Neural cell (in vitro differentiated cells): ENCODE measurements at regions not wholly inside any gene's neighbourhood (a gene's known extent, or its start where the extent isn't known, plus 50 kb on each side); places are given as distances from the start of the nearest gene placed in this dataset.

Source experiments
- H2AFZ ChIP-seq: fragments of 200-600, 300-800 bp; sonication (generic), shearing (Covaris generic); 2 replicates; pipeline ENCODE4 v1.6.0; 2014; ENCODE audit warnings: low read depth, mild to moderate bottlenecking, antibody characterized with exemption, low read length, moderate library complexity
- H3F3A ChIP-seq: fragments of 200-600 bp; shearing (Covaris generic); 2 replicates; pipeline ENCODE4 v1.6.1; 2016; ENCODE audit warnings: mild to moderate bottlenecking, moderate library complexity, mixed read lengths, antibody characterized with exemption, low read length; ENCODE audit not compliant: insufficient read depth, poor library complexity, severe bottlenecking
- H3K27ac ChIP-seq: fragments of 200-600, 300-800 bp; sonication (generic), shearing (Covaris generic); 2 replicates; pipeline ENCODE4 v1.5.1; 2014; ENCODE audit warnings: mild to moderate bottlenecking, low read length, moderate library complexity
- H3K27me3 ChIP-seq: fragments of 300-800, 200-600 bp; sonication (generic), shearing (Covaris generic); 2 replicates; pipeline ENCODE4 v1.6.0; 2014; ENCODE audit warnings: mild to moderate bottlenecking, low read depth, low read length, moderate library complexity; ENCODE audit not compliant: insufficient read depth
- H3K36me3 ChIP-seq: fragments of 300-800, 200-600 bp; sonication (generic), shearing (Covaris generic); 2 replicates; pipeline ENCODE4 v1.5.1; 2014; ENCODE audit warnings: mild to moderate bottlenecking, antibody characterized with exemption, low read length, moderate library complexity; ENCODE audit not compliant: insufficient read depth
- H3K4me2 ChIP-seq: fragments of 300-800, 200-600 bp; sonication (generic), shearing (Covaris generic); 2 replicates; pipeline ENCODE4 v1.6.0; 2014; ENCODE audit warnings: mild to moderate bottlenecking, low read length
- H3K4me3 ChIP-seq: fragments of 300-800, 200-600 bp; sonication (generic), shearing (Covaris generic); 2 replicates; pipeline ENCODE4 v1.5.1; 2014; ENCODE audit warnings: mild to moderate bottlenecking, low read length, moderate library complexity
- H3K79me2 ChIP-seq: fragments of 200-600 bp; shearing (Covaris generic); replicated peaks from 2 replicates; pipeline ENCODE4 v1.6.0; 2014; ENCODE audit warnings: mild to moderate bottlenecking, low read length, moderate library complexity; ENCODE audit not compliant: insufficient read depth
- H3K9ac ChIP-seq: fragments of 300-800, 200-600 bp; sonication (generic), shearing (Covaris generic); 2 replicates; pipeline ENCODE4 v1.6.1; 2016; ENCODE audit warnings: mild to moderate bottlenecking, low read length, mixed read lengths
- H3K9me2 ChIP-seq: fragments of 200-600 bp; shearing (Covaris generic); 2 replicates; pipeline ENCODE4 v1.6.1; 2016; ENCODE audit warnings: mild to moderate bottlenecking, low read length, mixed read lengths; ENCODE audit not compliant: insufficient read depth
- H3K9me3 ChIP-seq: fragments of 200-600, 300-800 bp; sonication (generic), shearing (Covaris generic); 2 replicates; pipeline ENCODE4 v1.6.1; 2016; ENCODE audit warnings: mild to moderate bottlenecking, mixed run types, low read length, moderate library complexity, mixed read lengths
- H4K20me1 ChIP-seq: fragments of 200-600 bp; shearing (Covaris generic); 2 replicates; pipeline ENCODE4 v1.6.1; 2016; ENCODE audit warnings: mild to moderate bottlenecking, mixed run types; ENCODE audit not compliant: insufficient read depth
- CTCF ChIP-seq: fragments of 450-650 bp; IDR thresholded peaks from 2 replicates; pipeline ENCODE4 v1.5.1; 2014; ENCODE audit warnings: antibody characterized with exemption, mild to moderate bottlenecking, moderate library complexity; ENCODE audit not compliant: poor library complexity, severe bottlenecking
- EP300 ChIP-seq: fragments of 450-650 bp; conservative IDR thresholded peaks from 2 replicates; pipeline ENCODE4 v1.6.1; 2014; ENCODE audit warnings: antibody characterized with exemption, mild to moderate bottlenecking, moderate library complexity; ENCODE audit not compliant: poor library complexity, severe bottlenecking
- EZH2 ChIP-seq: fragments of 200-600, 300-800 bp; shearing (Covaris generic), sonication (generic); IDR thresholded peaks from 2 replicates; pipeline ENCODE4 v1.6.1; 2014; ENCODE audit warnings: antibody characterized with exemption, low read length, borderline replicate concordance, mild to moderate bottlenecking; ENCODE audit not compliant: insufficient read depth, poor library complexity, severe bottlenecking
- MXI1 ChIP-seq: fragments of 450-650 bp; conservative IDR thresholded peaks from 2 replicates; pipeline ENCODE4 v1.6.1; 2014; ENCODE audit warnings: antibody characterized with exemption, mild to moderate bottlenecking; ENCODE audit not compliant: poor library complexity, severe bottlenecking
- POLR2AphosphoS5 ChIP-seq: IDR thresholded peaks from 2 replicates; pipeline ENCODE4 v1.6.1; 2012
- RAD21 ChIP-seq: fragments of 450-650 bp; conservative IDR thresholded peaks from 2 replicates; pipeline ENCODE4 v1.6.1; 2014; ENCODE audit warnings: antibody characterized with exemption, mild to moderate bottlenecking, moderate library complexity
- REST ChIP-seq: IDR thresholded peaks from 2 replicates; pipeline ENCODE4 v1.6.1; 2012; ENCODE audit warnings: borderline replicate concordance
- SMC3 ChIP-seq: fragments of 450-650 bp; conservative IDR thresholded peaks from 2 replicates; pipeline ENCODE4 v1.6.1; 2014; ENCODE audit warnings: antibody characterized with exemption, mild to moderate bottlenecking, moderate library complexity; ENCODE audit not compliant: poor library complexity
- TAF1 ChIP-seq: IDR thresholded peaks from 2 replicates; pipeline ENCODE4 v1.6.1; 2012; ENCODE audit warnings: low read depth

- no peak overlapping the region for H3K9ac ChIP-seq
- H3K9me2 ChIP-seq = no peaks in the 10 kb centered on the region
- no peaks in the 10 kb centered on the region for H3F3A ChIP-seq
- H3K4me2 ChIP-seq = no peak overlapping the region
- TF ChIP-seq REST = no peak
- no peak for TF ChIP-seq CTCF
- no peak for TF ChIP-seq EZH2
- no peak for TF ChIP-seq POLR2AphosphoS5
- no peak for TF ChIP-seq TAF1
- no peak for TF ChIP-seq SMC3
- peak overlapping the region; percentile 17 for H3K27ac ChIP-seq
- H3K9me3 ChIP-seq = no peaks in the 10 kb centered on the region
- H3K4me3 ChIP-seq = no peak overlapping the region
- H3K36me3 ChIP-seq = no peaks in the 10 kb centered on the region
- H3K27me3 ChIP-seq = no peaks in the 10 kb centered on the region
- no peaks in the 10 kb centered on the region for H4K20me1 ChIP-seq
- H3K79me2 ChIP-seq = no peaks in the 10 kb centered on the region
- H2AFZ ChIP-seq = no peak overlapping the region
Measured at GRCh38 chr2:41622301-41622700, 425.5 kb upstream of the PKDCC start.

- Histone ChIP-seq H3K9me2 (no peaks in the 10 kb centered on the region), H3K27ac (no peak overlapping the region), H3K4me2 (no peak overlapping the region), H3K9ac (no peak overlapping the region), H2AFZ (no peak overlapping the region), H4K20me1 (no peaks in the 10 kb centered on the region), H3F3A (no peaks in the 10 kb centered on the region), H3K4me3 (no peak overlapping the region), H3K36me3 (no peaks in the 10 kb centered on the region), H3K79me2 (no peaks in the 10 kb centered on the region), H3K27me3 (no peaks in the 10 kb centered on the region), H3K9me3 (no peaks in the 10 kb centered on the region)
- TF ChIP-seq POLR2AphosphoS5 (no peak), SMC3 (no peak), RAD21 (no peak), TAF1 (no peak), EZH2 (no peak), CTCF (no peak), REST (no peak), EP300 (no peak), MXI1 (no peak)
Measured at GRCh38 chr2:41626936-41627335, 420.9 kb upstream of the PKDCC start.
